NCI-H82 treated with DMSO at 0.1 percent for 48 hours (cell line): ENCODE measurements at regions not wholly inside any gene's neighbourhood (a gene's known extent, or its start where the extent isn't known, plus 50 kb on each side); places are given as distances from the start of the nearest gene placed in this dataset.

Experiments used
- DNase-seq: peaks from one replicate; lab custom pipeline; 2025; ENCODE audit not compliant: unreplicated experiment; lab: John Stamatoyannopoulos, UW

DNA sequence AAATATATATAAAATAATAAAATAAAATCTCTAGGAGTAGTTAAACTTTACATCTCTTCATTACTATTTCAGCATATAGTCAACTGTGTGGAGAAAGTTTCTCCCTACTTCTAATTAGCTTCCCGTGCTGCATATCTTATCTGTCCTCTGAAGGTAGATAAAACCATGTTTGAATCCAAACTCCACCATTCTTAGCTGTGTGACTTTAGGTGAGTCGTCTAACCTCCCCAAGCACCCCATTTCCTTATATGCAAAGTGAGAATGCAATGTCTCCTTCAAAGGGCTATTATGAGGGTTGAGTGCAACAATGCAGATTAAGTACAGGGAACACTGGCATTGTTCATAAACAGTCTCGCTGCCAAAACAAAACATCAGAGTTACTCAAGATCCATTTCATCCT is 80.8 kb upstream of the DRD2 start:
- no peak for DNase-seq

- peak; percentile 32 for DNase-seq
These were observed 79.9 kb upstream of the DRD2 start for GRCh38 chr11:113555071-113555619.

GRCh38 chr11:113554526-113554925 is 79.3 kb upstream of the DRD2 start:
- DNase-seq: peak; percentile 78

DNA sequence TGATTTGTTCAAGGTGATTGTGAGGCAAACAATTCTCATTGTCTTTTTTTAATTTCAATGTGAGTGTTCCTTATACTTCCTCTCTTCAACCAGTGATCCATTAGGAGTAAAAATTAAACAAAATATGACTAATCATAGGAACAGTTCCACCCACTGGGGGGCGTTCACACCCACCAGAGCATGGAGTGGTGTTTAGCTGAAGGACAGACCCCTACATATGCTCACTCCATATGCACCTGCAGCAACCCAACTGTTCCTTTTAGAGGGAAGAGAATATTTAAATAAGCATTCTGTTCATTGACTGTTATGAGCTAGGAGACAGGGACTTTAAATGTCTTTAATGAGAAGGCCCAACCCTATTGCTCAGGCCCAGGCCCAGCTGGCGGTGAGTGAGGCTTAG is 78.7 kb upstream of the DRD2 start:
- DNase-seq: peak; percentile 60

DNA sequence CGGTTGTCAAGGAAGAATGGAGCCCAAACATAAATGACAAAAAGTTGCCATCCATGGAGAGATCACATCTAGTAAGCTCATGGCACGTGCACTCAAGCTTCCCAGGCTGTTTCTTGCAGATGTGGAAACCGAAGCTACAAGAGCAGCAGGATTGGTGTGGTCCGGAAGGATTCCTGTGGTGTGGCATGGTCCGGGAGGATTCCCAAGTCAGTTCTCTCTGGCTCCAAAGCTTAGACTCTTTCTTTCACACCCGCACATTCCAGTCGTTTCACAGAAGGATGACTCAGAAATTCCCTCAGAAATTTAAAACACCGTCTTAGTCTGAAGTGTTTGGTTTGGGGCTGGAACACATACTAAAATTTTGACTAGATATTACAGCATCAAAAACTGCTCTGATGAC is 78.0 kb upstream of the DRD2 start:
- DNase-seq: no peak

DNA sequence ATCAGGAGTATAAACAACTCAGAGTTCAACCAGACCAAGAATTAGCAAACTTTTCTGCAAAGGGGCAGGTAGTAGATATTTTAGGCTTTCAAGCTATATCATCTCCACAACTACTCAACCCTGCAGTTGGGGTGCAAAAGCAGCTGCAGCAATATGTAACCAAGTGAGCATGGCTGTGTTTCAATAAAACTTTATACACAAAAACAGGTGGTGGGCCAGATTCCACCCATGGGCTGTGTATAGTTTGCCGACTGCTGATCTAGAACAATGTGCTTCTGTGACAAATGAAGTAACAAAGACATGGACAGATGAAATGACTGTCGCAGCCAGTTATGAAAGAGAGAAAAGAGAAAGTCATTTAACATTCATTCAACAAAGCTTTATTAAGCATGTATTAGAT is 77.1 kb upstream of the DRD2 start:
- no peak for DNase-seq

DNA sequence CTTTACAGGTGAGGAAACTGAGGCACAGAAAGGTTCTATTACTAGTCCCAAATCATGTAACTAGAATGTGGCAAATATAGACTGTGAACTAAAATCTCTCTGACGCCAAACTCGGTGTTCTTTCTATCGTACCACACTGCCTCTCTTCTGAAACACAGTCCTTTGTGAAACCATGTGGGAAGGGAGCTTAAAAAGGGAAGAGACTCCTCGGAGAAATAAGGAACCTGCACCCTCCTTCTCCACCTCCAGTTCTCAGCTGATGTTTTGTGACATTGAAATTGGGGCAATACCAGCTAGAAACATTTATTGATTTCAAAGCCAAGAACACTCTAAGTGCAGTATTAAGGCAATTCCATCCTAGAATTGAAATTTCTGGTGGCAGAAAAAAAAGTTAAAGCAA is 76.4 kb upstream of the DRD2 start:
- no peak for DNase-seq

GRCh38 chr11:113549611-113550578 is 74.7 kb upstream of the DRD2 start:
- DNase-seq: peak; percentile 90

DNA sequence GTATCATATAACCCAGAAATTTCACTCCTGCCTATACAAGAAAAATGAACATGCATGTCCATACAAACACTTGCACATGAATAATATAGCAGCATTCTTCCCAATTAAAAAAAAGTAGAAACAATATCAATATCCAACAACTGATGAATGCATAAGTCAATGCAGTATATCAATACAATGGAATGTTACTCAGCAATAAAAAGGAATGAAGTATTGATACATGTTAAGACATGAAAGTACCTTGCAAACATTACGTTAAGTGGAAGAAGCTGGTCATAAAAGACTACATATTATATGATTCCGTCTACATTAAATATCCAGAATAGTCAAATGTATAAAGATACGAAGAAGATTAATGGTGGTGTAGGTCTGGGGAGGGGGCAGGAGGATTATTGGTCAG is 73.9 kb upstream of the DRD2 start:
- DNase-seq: no peak

- no peak for DNase-seq
These were observed 72.5 kb upstream of the DRD2 start for GRCh38 chr11:113547739-113548138.

- no peak for DNase-seq
These were observed 71.7 kb upstream of the DRD2 start for GRCh38 chr11:113546757-113547507.

DNA sequence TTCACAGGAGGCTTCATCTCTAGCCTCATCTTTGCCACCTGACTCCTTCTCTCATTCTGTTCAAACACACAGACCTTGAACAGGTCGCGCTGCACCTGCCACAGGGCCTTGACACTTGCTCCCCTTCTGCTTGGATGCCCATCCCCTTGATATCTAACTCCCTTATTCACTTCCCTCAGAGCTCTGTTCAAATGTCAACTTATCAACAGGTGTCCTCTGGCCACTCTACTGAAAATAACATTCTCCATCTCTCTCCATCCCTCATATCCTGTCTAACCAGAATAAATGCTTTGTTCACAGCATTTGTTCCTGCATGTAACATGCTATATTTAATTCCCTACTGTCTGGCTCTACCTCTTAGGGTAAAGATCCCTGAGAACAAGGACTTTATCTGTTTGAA is 67.2 kb upstream of the DRD2 start:
- no peak for DNase-seq

GRCh38 chr11:113540416-113541330 is 65.5 kb upstream of the DRD2 start:
- no peak for DNase-seq

DNA sequence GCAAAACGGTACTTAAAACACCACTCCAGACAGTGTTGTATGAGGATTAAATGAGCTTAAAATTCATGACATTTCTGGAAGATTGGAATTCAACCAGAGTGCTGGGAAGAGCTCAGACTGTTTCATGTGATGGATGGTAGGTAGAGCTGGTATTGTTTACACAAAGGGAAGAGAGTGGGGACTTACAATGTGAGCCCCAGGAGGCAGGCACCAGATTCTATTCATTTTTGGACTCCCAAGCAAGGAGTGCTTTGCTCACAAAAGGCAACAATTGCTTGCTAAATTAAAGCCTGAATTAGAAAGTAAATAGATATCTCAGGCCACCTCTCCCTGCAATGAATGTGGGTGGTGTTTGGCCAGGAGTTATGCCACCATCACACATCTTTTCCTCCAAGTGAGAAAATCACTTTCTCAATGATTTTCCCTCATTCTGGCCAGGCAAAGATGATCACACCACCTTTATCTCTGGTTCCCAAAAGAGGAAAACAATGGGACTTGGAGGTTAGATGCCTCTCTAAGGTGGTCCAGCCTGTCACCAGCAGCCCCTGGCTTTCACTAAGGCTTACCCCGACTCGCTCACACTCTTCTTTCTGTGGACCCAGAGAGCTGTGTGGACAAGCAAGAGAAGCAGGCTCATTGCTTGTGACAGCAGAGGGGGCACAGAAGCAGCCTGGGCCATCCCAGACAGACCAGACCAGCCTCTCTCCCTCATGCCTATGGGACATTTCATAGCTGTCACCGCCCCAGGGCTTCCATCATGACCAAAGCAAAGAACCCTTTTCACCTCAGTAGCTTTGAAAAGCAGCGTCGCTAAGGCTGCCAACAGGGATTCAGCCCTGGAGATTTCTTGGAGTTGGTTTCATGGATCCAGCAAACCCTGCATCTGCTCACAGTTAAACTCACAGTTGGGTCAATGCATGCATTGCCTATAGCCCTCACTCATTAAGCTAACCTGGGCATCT is 63.5 kb upstream of the DRD2 start:
- no peak for DNase-seq

DNA sequence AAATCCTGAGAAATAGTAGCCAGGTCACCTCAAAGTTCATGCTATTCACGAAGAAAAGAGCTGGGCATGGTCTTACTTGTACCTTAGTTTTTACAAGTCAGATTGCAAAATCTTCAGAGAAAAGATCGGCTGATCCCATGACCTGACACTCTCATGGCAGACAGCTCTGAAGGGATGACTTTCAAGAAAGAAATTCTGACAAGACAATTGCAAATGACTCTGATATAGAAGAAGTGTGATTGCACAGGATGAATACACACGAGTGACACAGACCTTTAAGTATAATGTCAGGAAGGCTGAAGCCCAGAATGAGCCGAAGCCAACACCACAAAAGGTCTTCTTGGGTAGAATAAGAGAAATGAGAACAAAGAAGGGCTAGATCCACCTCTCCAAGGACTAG is 59.4 kb upstream of the DRD2 start:
- DNase-seq: no peak

DNA sequence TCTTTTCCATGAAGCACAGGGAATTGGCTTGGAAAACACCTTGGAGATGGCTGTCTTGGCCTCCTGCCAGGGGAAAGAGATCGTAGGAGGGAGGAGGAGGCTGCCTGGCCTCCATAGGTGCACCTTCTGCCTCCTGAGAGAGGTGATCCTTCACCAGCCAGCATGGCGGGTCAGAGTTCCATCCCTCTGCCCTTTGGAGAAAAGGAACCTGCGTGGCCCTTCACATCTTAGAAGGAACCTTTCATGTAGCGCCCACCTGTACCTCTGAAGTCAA is 58.2 kb upstream of the DRD2 start:
- DNase-seq: no peak

DNA sequence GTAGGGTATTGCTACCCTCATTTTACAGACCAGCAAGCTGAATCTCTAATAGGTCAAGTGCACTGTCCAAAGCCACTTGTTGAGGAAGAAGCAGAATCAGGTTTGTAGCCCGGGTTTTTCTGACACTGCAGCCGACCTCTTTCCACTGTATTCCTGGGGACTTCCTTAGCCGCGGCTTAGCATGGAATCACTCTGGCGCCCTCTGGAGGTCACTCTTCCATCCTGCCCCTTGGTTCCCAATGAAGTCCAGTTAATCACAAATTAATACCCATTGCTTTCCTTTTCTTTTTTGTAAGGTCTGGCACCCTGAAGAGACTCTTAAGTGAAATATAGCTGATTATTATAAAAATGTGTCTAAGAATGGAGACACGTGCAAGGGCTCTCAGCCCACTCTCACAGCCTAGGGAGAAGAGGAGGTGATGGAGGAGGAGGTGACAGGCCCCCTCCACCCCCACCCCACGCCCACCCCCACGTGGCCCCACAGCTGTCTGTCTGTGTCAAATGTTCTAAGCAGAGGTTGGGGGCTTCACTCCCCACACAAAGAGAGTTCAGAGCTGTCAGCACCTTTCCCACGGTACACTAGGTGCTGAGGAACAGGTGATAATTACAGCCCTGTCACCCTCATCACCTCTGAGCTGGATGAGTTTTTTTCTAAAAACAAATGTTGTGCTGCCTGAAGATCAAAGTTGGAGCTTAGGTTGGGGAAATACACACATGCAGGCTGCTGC is 57.7 kb upstream of the DRD2 start:
- DNase-seq: peak; percentile 75

GRCh38 chr11:113531575-113532451 is 56.6 kb upstream of the DRD2 start:
- no peak for DNase-seq
